ENCODE measurements at regions not wholly inside any gene's neighbourhood (a gene's known extent, or its start where the extent isn't known, plus 50 kb on each side); places are given as distances from the start of the nearest gene placed in this dataset.

- no peak for DNase-seq
Observed at GRCh38 chr1:106502659-106503058, 553.8 kb upstream of the PRMT6 start.

- DNase-seq, result no peak
Observed at GRCh38 chr1:106515375-106515774, 541.1 kb upstream of the PRMT6 start.

DNA sequence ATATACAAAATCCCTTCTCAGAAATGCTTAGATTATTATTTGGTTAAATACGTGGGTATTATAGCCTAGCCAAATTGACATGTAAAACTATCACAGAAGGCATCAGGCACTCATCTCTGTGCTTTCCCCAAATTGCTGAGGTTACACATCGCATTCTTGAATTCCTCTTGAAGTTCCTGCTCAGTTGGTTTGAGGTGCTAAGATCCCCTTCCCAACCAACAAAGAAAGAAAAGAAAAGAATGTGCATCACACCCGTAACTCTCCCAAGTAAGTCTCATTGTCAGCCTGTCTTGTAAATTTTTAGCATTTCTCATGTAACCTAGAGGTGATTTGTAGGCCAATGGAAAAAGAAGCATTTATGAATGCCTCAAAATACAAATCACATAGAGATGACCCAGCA, 539.2 kb upstream of the PRMT6 start:
- DNase-seq, result no peak

DNA sequence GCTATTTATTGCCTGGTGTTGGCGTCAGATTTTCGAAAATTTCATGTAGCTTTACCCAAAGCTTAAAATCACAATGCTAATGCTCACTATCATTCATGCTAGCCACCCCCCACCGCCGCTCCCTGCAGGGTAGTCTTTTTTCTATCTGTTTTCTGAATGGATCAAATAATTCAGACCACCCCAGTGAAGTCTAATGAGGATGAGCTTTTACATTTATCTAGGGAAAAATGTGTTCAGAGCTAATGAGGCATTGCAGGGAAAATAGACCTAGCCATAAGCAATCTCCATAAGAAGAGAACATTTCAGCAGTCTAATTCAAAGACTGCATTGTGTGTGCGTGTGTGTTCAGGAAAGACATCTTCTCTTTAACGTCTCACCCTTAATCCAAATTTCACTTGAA, 533.0 kb upstream of the PRMT6 start:
- no peak for DNase-seq

- DNase-seq, result no peak
Observed at GRCh38 chr1:106524631-106525030, 531.8 kb upstream of the PRMT6 start.

DNA sequence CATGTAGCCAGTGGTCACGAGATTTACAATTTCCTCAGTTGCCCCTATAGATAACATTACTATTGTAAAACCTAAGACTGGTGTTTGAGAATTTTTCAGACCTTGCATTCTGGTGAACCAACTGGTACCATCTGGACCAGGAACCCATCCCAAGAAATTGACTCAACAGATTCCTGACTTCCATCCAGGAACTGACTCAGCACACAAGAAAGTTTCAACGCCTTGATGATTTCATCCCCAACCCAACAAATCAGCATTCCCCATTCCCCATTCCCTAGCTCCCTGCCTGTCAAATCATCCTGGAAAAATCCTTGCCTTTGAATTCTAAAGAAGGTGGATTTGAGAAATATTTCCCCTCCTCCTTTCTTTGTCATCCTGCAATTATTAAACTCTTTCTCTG, 529.8 kb upstream of the PRMT6 start:
- DNase-seq, result no peak

DNA sequence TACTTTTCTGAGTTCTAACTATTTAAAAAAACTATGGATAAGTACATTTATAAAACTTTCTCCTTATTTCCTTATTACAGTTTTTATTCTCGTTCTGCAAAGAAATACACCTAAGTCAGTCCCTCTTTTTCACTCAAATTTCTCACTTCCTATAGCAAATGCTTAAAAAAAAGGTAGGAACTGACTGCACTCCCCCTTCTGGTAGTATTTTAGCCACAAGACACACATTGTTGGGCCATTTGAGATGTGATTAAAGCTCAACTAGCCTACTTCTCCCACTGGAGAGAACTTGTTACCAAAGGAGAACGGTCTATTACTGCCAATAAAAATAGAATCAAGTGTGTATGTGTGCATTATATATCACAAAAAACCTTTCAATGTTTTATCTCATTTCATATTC, 521.9 kb upstream of the PRMT6 start:
- DNase-seq, result no peak

DNA sequence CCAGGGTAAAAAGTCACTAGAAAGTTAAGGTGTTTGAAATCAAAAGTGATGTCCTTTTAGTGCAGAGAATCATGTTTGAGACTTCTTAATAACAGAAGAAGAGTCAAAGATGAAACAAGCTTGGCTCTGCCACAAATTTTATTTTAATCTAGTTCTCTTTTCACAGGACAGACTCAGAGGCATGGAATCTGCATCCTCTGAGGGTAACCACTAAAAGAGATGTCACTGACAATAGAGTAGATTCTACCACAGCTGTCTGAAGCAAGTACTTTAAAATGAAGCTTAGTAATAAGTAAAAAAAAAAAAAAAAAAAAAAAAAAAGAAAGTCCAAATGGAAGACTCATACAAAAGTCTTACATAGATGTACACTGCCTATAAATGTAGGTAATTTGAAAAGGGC, 519.7 kb upstream of the PRMT6 start:
- no peak for DNase-seq

GRCh38 chr1:106548726-106549125, 507.7 kb upstream of the PRMT6 start:
- no peak for DNase-seq

DNA sequence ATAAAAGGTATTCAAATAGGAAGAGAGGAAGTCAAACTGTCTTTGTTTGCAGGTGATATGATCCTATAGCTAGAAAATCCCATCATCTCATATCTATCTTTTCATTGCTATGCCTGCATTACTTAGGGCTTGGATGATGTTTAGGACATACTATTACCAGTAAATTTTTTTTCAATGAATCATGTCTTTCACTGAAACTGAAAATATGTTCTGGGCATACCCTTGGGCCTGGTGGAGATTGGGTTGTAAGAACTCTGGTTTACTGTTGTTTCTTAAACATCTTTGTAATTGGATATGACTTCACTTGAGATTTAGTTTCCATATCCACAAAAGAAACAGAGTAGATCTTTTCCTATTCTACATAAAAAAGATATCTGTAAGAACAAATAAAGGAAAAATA, 502.2 kb upstream of the PRMT6 start:
- no peak for DNase-seq

GRCh38 chr1:106555571-106555970, 500.9 kb upstream of the PRMT6 start:
- DNase-seq, result no peak

- no peak for DNase-seq
Observed at GRCh38 chr1:106564192-106564591, 492.3 kb upstream of the PRMT6 start.

DNA sequence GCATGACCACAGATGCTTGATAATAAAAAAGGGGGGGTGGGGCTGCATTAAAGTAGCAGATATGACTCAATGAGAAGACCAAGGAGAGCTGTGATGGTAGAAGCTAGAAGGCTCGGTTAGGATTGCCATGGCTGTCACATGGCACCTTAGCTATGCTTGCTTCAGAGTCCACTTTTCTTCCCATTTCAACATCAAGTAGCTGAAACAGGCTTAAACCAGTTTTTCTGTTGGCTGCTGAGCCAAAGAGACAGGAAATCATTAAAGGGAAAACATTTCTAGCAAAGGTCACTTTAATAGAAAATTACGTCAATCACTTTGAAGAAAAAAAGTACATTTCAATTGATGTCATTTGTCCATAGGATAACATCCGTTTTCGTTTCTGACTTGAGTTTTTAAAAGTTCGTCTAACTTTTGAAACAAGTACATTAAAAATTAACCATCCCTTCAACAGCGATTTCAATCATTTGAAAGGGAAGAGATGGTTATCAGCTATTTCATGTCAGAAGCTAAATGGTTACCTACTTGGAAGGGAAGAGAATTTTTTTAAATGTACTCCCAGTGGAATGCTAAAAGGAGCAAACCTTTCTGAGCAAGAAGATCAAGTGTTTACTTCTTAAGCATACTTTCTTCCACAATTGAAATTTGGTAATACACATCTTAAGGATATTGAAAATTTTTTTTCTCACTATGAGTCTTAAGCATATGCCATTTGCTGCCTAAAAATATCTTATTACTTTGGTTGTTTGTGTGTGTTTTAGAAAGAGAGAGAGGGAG, 488.1 kb upstream of the PRMT6 start:
- DNase-seq, result no peak

- DNase-seq, result no peak
Observed at GRCh38 chr1:106571109-106571508, 485.4 kb upstream of the PRMT6 start.

DNA sequence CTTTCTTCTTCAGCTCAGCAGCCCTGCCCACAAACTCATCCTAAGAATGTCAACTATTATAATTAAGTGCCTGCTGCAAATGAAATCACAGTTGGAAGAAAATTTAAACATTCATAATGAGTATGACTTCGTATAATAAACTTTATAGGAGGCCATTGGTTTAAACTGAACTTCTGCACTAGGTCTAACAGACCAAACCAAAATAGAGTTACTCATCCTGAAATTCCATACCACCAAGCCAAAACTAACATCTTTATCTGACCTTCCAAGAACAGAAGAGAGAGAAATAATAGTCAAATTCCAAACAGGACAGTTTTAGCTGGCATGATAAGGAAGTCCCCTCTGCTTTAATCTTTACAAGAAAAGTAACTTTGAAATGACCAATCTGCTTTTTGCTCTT, 472.4 kb upstream of the PRMT6 start:
- DNase-seq, result no peak

- DNase-seq, result no peak
Observed at GRCh38 chr1:106584676-106585075, 471.8 kb upstream of the PRMT6 start.

DNA sequence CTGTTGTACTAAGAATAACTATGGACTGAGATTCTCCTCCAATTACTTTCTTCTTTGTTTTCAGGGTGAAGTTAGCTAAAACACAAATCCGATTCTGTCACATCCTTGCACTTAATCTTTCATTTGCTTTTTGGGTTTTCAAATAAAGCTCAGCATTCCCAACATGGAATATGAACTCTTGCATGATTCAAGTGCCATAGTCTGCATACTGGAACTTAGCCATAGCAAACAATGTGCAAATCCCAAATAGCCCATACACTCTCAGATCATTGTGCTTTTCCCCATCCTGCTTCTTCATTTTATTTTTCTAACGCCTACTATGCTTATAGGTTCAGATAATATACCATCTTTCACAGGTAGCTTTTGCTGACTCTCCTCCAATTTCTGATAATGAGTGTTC, 455.8 kb upstream of the PRMT6 start:
- DNase-seq, result no peak

DNA sequence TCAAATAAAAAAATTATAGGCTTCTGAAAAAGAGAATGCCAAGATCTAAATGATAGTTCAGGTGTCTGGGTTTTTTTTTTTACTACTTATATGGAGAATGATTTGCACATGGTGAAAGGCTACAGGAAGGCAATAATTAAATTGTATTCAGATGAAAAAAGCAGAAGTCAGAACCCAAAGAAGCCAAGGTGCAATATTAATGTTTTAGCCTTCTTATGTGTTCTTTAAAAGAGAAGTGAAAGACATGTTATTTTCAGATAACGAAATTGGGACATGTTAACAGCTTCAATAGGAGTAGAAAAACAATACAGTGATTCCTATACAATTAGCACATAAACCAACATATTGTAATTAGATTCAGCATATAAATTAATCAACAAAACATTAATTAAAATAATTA, 452.9 kb upstream of the PRMT6 start:
- DNase-seq, result no peak

DNA sequence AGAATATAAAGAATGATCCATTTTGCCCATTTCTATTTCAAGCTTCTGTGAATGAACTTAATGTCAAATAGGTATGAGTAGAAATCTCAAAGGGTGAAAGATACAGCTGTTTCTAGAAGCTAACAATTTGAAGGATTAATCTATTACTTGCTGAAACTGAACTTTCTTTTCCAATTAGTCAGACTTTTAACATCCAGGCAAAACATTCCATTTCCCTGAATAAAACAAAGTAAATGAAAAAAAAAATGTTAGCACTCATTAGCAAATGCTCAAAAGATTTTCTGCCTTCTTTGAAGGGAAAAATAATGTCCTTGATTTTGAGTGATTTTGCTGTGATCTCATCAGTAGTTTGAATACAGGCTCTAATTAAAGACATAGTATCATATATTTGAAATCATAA, 447.6 kb upstream of the PRMT6 start:
- DNase-seq, result no peak

DNA sequence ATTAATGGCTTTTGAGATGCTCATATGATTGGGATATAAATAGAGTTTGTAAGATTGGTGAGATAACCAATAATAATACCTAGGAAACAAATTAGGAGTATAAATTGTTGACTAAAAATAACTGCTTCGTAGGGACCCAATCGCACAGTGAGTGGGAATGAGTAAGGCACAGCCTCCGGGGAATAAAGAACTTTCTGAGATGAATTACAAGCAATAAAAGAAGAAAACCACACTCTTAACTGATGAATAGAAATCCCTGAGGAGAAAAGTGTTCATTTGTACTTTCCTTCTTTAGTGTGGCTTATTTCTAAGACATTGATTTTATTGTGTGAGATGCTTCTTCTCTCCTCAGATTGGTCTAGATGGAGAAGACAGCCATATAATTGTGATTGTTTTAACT, 443.4 kb upstream of the PRMT6 start:
- DNase-seq, result no peak

DNA sequence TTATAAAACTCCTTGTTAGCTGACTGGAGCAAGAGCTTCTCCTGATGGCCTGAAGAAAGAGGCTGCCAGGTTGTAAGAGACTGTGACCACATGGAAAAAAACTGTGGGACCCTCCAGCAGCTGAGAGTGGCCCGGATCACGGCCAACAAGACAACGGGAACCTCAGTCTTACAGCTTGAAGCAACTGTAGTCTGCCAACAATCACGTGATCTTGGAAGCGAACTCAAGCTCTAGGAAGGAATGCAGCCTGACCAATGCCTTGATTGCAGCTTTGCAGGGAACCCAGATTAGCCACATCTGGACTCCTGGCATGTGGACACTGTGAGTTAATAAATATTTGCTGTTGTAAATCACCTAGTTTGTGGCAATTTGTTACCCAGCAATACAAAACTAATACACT, 442.6 kb upstream of the PRMT6 start:
- DNase-seq, result no peak

DNA sequence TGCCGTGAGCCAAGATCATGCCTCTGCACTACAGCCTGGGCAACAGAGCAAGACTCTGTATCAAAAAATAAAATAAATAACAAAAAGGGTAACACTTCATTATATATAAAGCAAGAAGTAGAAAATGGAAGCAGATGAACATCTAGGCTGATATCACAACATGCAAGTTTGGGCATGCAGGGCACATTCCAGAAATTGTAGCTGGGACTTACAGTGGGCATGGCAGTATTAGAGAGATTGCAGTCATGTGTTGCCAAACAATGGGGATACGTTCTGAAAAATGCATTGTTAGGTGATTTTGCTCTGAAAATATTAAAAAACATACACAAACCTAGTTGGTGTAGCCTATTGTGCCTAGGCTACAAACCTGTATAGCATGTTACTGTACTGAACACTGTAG, 441.0 kb upstream of the PRMT6 start:
- DNase-seq, result no peak

DNA sequence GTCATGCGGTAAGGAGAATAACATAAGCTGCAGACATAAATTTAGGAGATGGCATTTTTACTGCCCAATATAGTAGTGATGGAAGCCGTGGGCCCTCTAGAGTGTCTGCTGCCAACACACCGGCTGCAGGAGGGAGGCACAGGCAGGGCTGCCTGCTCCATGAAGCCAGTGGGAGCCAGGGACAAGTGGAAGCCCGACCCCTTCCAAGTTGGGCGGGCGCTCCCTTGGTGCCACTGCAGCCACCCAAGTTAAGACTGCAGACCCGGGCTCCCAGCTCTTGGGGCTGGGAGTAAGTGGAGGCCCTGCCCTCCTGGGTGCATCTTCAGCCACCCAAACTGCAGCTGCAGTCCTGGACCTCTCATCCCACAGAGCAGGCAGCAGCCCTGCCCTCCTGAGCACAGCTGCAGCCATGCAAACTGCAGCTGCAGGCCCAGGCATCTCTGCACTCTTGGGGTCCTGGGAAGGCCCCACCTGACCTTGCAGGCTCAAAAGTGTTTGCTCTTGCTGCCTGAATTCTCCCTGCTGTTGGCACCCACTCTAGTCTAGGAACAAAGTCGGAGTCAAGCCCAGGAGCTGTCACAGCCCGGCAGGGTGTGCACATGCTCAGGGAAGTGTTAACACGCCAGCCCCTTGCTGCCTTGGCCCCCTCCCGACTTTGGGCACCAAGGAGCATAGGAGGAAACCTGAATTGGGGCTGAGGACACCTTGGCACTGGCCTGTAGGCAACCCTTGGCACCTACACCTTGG, 437.2 kb upstream of the PRMT6 start:
- DNase-seq, result no peak

- no peak for DNase-seq
Observed at GRCh38 chr1:106619827-106620134, 436.7 kb upstream of the PRMT6 start.

GRCh38 chr1:106620521-106620954, 435.9 kb upstream of the PRMT6 start:
- DNase-seq, result no peak
